ENCODE measurements at regions not wholly inside any gene's neighbourhood (a gene's known extent, or its start where the extent isn't known, plus 50 kb on each side); places are given as distances from the start of the nearest gene placed in this dataset.
"Not testable (repeated sequence)": the region's sequence is repeated elsewhere in the genome, so short reads cannot be mapped to it uniquely, and the experiment has no call there.

DNA sequence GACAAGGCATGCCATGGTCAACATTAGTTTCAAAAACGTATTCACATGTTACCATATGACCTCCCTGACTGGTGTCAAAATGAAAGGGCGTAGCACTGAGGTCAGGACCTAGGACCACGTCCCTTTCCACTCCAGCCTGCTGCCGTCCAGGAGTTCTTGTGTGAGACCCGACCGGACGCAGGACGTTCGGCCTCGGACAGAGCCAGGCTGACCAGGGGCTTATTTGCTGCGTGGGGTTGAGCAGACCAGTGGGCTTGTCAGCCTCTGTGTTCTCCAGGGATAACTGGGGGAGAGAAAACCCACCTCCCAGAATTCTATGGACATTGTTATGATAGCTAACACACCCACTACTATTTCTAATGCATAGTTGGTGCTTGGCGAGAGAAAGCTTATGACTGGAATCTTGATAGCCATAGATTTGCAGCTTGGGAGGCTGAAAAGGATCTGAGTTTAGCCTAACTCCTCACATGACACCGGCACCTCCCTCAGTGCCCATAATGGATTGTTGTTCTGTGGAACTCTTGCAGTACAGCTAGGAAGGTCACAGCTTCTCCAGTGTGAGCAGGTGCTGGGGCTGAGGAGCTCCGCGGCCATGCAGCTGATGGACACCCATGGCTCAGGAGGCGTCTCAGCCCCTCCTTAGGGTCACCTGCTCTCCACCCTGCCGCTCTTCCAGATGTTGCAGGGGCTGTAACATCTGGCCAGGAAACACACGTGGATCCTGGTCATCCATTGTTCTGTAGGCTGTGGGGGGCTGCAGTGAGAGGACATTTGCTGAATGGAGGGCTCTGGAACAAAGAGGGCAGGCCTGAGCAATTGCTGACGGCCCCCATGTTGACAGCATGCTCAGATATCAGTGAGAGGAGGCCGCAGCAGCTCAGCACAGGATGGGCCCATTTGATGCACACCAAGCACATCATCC, 368.4 kb downstream of the IRX2 start:
- no peak for DNase-seq (ENCODE audit: low read depth, low spot score)

DNA sequence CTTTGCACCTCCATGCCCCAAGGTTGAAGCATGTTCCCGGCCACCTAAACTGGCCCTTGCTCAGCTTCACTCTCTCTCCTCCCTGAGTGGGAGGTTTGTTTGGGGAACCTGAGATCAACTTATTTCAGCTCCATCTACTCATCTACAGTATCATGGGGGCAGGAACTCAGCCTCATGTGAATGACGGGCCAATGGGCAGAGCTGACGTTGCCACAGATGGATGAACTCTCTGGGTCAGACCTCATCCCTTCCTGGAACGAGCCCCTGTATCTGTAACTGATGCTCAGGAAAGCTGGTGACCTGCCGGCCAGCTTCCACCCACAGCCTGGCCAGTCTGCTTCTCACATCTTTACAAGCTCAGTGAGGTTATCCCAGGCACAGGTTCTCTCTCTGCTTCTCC, 369.6 kb downstream of the IRX2 start:
- DNase-seq (ENCODE audit: low read depth, low spot score) = no peak

- no peak for DNase-seq (ENCODE audit: low read depth, low spot score)
These were observed 370.4 kb downstream of the IRX2 start for GRCh38 chr5:2381070-2381469.

- DNase-seq (ENCODE audit: low read depth, low spot score) = no peak
These were observed 372.5 kb downstream of the IRX2 start for GRCh38 chr5:2378976-2379375.

DNA sequence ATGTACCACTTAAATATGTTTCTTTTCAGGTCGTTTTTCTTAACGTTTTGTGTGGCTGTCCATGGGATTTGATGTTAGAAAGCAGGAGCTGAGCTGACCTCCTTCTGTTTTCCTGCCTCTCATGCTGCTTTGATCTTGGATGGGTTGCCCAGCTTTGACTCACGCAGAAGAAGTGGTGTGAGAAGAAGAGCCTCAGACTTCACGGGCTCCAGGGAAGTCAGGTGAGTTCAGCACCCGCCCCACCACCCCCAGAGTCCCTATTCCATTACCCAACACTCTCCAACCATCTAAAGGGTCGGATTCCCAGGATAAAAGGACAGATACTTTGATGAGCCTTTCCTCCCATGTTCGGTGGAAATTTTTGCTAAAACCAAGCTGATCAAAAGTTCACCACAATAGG, 373.4 kb downstream of the IRX2 start:
- DNase-seq (ENCODE audit: low read depth, low spot score) = no peak

- DNase-seq (ENCODE audit: low read depth, low spot score) = no peak
These were observed 375.0 kb downstream of the IRX2 start for GRCh38 chr5:2376486-2376885.

- DNase-seq (ENCODE audit: low read depth, low spot score) = no peak
These were observed 375.7 kb downstream of the IRX2 start for GRCh38 chr5:2375757-2376250.

GRCh38 chr5:2375291-2375690, 376.2 kb downstream of the IRX2 start:
- DNase-seq (ENCODE audit: low read depth, low spot score) = no peak

DNA sequence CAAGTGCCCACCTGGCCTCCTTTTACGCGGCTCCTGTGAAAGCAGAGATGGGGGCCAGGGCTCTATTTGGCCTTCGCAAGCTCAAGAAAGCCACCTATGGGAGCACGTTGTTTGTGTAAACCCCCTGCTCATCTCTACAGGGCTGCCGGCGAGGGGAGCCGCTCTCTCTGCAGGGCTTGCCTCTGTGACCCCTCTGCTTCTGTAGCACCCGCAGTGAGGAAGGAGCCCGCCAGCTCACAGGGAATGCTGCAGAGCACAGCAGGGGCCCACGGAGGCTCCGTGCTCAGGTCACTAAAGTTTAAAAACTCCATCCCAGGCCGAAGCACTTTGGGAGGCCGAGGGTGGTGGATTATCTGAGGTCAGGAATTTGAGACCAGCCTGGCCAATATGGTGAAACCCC, 376.8 kb downstream of the IRX2 start:
- DNase-seq (ENCODE audit: low read depth, low spot score) = no peak

DNA sequence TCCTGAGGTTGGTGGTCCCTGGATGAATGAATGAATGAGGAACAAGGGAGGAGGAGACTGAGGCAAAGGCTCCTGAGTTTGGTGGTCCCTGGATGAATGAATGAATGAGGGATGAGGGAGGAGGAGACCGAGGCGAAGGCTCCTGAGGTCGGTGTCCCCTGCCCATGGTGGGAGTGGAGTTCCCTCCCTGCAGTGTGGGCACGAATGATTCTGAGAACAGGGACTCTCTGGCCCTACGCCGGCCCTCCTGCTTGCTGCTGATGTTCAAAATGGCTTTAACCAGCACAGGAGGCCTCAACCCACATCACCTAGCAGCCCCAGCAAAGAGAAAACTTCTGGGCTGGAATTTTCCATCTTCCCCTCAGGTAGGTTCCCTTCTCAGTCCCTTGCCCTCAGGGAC, 377.8 kb downstream of the IRX2 start:
- DNase-seq (ENCODE audit: low read depth, low spot score) = no peak

- no peak for DNase-seq (ENCODE audit: low read depth, low spot score)
These were observed 380.1 kb downstream of the IRX2 start for GRCh38 chr5:2371419-2371710.

DNA sequence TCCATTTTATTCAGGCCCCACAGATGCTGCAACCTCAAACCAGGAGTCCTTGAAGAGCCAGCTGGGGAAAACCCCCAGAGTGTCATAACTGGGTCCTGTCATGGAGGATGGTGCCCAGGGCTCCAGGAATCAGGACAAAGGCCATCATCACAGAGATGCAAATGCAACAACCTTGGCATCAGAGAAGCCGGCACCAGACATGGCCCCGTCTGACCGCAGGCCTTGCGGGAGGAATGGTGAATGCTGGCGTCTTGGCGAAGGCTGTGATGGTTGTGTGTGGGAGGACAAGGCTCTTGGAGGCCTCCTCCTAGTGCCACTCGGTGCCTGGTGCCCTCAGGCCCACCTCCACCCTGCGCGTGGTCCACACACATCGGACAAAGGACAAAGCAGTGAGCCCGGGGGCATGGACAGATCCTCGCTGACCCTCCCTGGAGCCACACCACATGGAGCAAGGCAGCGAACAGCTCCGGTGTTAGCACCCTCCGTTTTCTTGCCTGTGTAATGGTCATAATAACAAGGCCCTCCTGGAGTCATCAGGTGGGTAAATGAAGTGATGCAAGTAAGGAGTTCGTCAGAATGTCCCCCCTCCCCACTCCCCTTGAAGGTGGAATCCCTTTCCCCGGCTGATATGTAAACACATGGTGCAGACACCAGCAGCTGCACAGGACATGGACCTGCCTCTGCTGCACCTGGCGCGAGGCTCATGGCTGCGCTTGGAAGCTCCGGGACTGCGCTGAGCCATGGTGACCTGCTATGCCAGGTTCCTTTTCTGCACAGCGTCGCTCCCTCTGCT, 380.7 kb downstream of the IRX2 start:
- no peak for DNase-seq (ENCODE audit: low read depth, low spot score)

DNA sequence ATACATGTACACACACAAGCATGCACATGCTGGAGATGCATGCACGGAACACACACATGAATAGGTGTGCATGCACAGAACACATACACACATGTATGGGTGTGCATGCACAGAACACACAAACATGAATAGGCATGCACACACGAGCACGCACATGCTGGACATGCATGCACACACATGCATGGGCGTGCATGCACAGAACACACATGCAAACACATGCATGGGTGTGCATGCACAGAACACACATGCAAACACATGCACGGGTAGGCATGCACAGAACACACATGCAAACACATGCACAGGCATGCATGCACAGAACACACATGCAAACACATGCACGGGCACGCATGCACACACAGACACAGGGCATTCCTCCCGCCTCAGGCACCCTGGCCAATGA, 382.3 kb downstream of the IRX2 start:
- no peak for DNase-seq (ENCODE audit: low read depth, low spot score)

DNA sequence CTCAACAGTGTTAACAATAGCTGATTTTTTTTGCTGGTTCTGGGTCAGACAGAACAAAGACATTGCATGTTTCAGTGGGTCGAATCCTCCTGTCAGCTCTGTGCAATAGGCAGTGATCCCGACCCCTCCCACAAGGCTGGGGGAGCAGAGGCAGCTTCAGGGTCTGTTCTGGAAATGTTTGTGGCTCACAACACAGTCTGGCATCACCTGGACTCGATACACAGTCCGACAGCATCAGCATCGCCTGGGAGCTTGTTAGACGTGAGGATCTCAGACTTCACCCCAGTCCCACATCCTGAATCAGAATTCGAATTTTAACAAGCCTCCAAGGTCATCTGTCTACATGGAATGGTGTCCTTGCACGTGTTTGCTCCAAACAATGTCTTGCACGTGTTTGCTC, 384.7 kb downstream of the IRX2 start:
- DNase-seq (ENCODE audit: low read depth, low spot score) = no peak

DNA sequence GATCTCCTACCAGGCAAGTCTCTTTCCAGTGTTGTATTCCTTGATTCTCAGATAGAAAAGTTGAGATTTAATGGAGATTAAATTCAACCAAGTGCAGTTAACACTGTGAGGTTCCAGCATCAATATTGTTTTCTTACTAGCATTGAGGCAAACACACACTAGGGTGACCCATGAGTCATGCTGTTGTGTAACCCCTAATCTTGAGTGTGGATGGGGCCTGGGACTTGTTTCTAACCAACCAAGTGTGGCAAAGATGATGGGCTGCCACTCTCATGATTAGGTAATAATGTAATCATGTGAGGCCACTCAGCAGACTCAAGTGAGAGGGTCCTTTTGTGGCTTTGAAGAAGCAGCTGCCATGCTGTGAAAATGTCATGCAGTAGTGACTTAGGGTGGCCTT, 394.2 kb downstream of the IRX2 start:
- DNase-seq (ENCODE audit: low read depth, low spot score) = no peak

DNA sequence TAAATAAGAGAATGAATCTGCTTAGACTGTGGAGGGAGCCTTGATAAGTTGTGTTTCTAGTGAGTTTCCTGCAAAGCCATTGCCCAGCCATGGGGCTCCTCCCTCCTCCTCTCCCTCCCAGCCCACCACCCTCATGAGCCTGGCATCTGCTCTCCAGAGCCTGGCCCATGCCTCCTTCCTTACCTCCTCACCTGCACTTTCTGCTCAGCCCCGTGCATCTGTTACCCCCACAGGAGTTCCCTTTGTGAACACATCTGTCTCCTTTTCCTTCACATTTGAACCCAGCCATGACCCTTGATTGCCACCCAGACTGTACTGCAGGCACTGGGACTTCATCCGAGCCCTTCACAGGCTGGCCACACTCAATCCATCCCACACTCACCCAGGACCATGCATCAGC, 395.6 kb downstream of the IRX2 start:
- no peak for DNase-seq (ENCODE audit: low read depth, low spot score)

DNA sequence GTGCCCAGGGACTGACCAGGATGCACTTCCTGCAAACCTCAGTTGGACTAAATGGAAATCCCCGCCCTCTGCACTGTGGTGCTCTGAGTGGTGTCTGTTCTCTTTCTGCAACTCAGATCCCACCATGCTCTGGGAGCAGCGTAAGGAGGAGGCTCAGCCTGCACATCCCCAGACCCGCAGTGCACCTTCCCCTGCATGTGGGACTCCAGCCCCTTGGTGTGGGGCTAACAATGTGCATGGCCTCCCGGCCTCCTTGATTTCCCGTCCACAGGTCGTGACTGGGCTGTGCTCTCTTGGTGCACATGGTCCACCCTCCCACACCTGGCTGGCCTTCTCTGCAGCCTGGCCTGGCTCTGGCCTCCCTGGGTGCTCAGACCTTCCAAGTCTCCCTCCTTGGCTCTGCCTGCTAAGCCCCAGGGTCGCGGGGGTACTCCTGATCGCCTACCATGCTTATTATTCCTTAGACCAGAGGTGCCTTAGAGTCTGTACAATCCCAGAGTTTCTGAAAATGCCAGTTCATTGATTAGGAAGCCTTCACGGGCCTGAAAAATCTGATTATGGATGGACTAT, 397.5 kb downstream of the IRX2 start:
- DNase-seq (ENCODE audit: low read depth, low spot score) = no peak

DNA sequence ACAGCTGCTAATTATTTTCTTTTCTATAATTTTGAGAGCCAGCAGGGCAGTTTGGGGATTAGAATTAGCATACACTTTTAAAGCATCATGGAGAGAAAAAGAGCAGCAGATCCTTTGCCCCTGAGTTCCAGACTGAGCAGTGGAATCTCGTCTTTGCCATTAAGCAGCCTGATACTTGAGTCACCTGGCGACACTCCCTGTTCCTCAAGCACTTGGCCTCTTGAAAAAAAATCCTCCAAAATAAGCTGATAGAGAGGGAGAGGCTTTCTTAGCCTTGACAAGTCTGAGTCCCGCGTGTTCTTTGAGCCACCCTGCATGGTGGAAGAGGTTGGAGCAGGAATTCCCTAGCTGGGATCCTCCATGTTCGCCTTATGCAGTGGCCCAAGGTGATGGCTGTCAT, 398.3 kb downstream of the IRX2 start:
- DNase-seq (ENCODE audit: low read depth, low spot score) = no peak

GRCh38 chr5:2352101-2352861, 399.2 kb downstream of the IRX2 start:
- no peak for DNase-seq (ENCODE audit: low read depth, low spot score)

GRCh38 chr5:2349768-2350167, 401.7 kb downstream of the IRX2 start:
- not testable (repeated sequence) for DNase-seq (ENCODE audit: low read depth, low spot score)

GRCh38 chr5:2338686-2339085, 412.8 kb downstream of the IRX2 start:
- DNase-seq (ENCODE audit: low read depth, low spot score) = no peak
